ENCODE measurements at regions not wholly inside any gene's neighbourhood (a gene's known extent, or its start where the extent isn't known, plus 50 kb on each side); places are given as distances from the start of the nearest gene placed in this dataset.
A peak's percentile ranks its signal among the peaks of the same experiment; 100 is the strongest.

GRCh38 chr10:124152139-124153022 is 59.0 kb upstream of the CHST15 start:
- no peak for TF ChIP-seq CTCF (IDR thresholded peaks at IDR 0.05)
- peak in 1 of 2 donors; percentile 19 for TF ChIP-seq EP300 (IDR thresholded peaks at IDR 0.05)
- WGBS, 2 donors, result 43 to 51% methylated on average over 19 to 32 of the region's 32 CpGs
- H3K4me1 ChIP-seq, result peaks cover 3 to 57% (median 36%) of the 10 kb centered on the region in 4 donors
- no peak overlapping the region for H3K4me3 ChIP-seq
- no peaks in the 10 kb centered on the region for H3K36me3 ChIP-seq
- no peaks in the 10 kb centered on the region for H3K9me3 ChIP-seq
- peak in 1 of 2 donors; percentile 42 for DNase-seq (ENCODE audit: low spot score in 2 of 2)
- peak overlapping the region; percentile 11 to 78 (median 41) for H3K27ac ChIP-seq
- no peaks in the 10 kb centered on the region for H3K27me3 ChIP-seq

DNA sequence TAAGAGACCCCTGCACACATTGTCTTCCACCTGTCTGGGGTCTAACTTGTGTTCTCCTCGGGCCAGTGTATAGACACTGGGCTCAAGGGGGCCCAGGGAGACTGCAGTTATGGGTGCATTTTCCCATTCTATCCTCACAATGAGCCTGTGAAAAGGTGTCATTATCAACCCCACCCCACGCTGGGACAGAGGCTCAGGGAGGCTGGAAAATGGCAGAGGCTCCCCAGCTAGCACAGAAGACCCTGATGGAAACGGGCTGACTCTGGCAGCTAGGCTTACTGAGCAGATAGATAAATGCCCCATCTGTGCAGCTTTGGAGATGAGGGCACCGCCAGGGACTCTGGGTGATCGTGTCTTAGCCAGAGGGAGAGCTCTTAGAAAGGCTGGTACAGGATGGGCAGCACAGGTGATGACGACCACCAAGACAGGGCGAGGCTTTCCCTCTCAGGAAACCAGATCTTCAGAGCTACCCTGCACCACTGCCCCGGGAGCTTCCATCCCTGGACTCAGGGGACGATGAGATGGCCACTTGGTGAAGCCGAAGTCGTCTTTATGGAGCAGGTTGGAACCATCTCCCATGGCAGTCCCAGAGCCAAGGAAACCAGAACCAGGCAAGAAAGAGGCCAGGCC is 58.2 kb upstream of the CHST15 start:
- no peak for DNase-seq (ENCODE audit: low spot score in 2 of 2)
- H3K4me3 ChIP-seq, result no peak overlapping the region

GRCh38 chr10:124150807-124151417 is 57.5 kb upstream of the CHST15 start:
- DNase-seq (ENCODE audit: low spot score in 2 of 2), result no peak
- Histone ChIP-seq H3K27me3 (no peaks in the 10 kb centered on the region), H3K36me3 (no peaks in the 10 kb centered on the region), H3K9me3 (no peaks in the 10 kb centered on the region), H3K4me3 (no peak overlapping the region), H3K4me1 (peaks cover 0 to 47% (median 25%) of the 10 kb centered on the region in 4 donors), H3K27ac (no peak overlapping the region)
- WGBS, 2 donors, result 88 to 92% methylated on average over 13 of the region's 13 CpGs
- no peak for TF ChIP-seq CTCF (IDR thresholded peaks at IDR 0.05)
- no peak for TF ChIP-seq EP300 (IDR thresholded peaks at IDR 0.05)
- no peak for TF ChIP-seq POLR2A (IDR thresholded peaks at IDR 0.05)

More for the DNA sequence above, 58.2 kb upstream of the CHST15 start:
- Histone ChIP-seq H3K36me3 (no peaks in the 10 kb centered on the region), H3K27ac (peak overlapping the region in 2 of 4 donors; percentile 15 to 78), H3K4me1 (peaks cover 0 to 49% (median 32%) of the 10 kb centered on the region in 4 donors), H3K9me3 (no peaks in the 10 kb centered on the region), H3K27me3 (no peaks in the 10 kb centered on the region)
- TF ChIP-seq POLR2A (IDR thresholded peaks at IDR 0.05), result no peak
- WGBS, 2 donors, result 89 to 93% methylated on average over 11 of the region's 11 CpGs

DNA sequence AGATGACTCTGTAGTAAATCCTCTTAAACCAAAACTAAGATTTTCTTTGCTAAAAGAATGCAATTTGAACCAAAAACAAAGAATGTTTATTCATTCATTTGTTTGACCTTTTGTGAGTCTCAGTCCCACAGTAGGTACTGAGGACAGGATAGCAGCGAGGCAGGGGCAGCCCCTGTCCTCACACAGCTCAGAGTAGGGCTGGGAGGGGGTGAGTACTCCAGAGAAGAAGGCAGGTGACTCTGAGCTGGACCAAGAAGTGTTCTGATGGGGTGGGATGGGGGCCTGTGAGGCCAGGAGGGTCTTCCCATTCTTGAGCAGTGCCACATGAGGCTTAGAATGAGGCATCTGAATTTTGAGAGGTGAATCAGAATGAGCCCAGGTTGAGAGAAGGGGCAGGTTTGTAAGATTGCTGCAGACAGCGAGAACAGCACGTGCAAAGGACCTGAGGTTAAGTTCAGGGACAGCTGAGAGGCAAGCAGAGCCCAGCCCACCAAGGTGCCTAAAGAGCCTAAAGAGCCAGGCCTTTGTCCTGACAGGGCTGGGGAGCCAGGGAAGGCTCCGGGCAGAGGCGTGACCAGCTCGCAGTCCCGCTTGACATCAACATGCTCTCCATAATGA is 56.9 kb upstream of the CHST15 start:
- 80 to 84% methylated on average over 7 of the region's 7 CpGs for WGBS, 2 donors
- H3K4me3 ChIP-seq, result no peak overlapping the region
- no peak overlapping the region for H3K27ac ChIP-seq

More for the DNA sequence above, 56.9 kb upstream of the CHST15 start:
- no peaks in the 10 kb centered on the region for H3K36me3 ChIP-seq
- DNase-seq (ENCODE audit: low spot score in 2 of 2), result no peak
- TF ChIP-seq EP300 (IDR thresholded peaks at IDR 0.05), result no peak
- TF ChIP-seq POLR2A (IDR thresholded peaks at IDR 0.05), result no peak
- TF ChIP-seq CTCF (IDR thresholded peaks at IDR 0.05), result no peak
- H3K27me3 ChIP-seq, result no peaks in the 10 kb centered on the region
- peaks cover 0 to 48% (median 25%) of the 10 kb centered on the region in 4 donors for H3K4me1 ChIP-seq
- no peaks in the 10 kb centered on the region for H3K9me3 ChIP-seq
